ENCODE measurements at regions not wholly inside any gene's neighbourhood (a gene's known extent, or its start where the extent isn't known, plus 50 kb on each side); places are given as distances from the start of the nearest gene placed in this dataset.

GRCh38 chr15:70189826-70190695, 92.3 kb upstream of the TLE3 start:
- no peak overlapping the region for H3K4me2 ChIP-seq (ENCODE audit: low read length)
- ChIA-PET CTCF (no interaction called here), RAD21 (ENCODE audit: low non-redundant PET in 1 of 2, low total read pairs in 2 of 2, uncharacterized antibody in 2 of 2, unreplicated experiment in 2 of 2) (no interaction called here), POLR2A (no interaction called here)
- H4K20me1 ChIP-seq (ENCODE audit: insufficient read depth): no peaks in the 10 kb centered on the region
- no peaks in the 10 kb centered on the region for H3K36me3 ChIP-seq (ENCODE audit: control insufficient read depth in 1 of 2, insufficient read depth in 2 of 2, low read length in 2 of 2)
- no peaks in the 10 kb centered on the region for H3K27me3 ChIP-seq (ENCODE audit: insufficient read depth, low read length)
- H3K9ac ChIP-seq (ENCODE audit: low read length): no peak overlapping the region
- H3K9me2 ChIP-seq (ENCODE audit: insufficient read depth): no peaks in the 10 kb centered on the region
- ATAC-seq: no peak
- H3K9me3 ChIP-seq (ENCODE audit: control insufficient read depth in 1 of 2, insufficient read depth in 1 of 2, low read depth in 1 of 2, low read length in 2 of 2): no peaks in the 10 kb centered on the region
- intact Hi-C loops (cut with micrococcal nuclease): no loop called here
- no peak overlapping the region for H2AFZ ChIP-seq (ENCODE audit: low read depth, low read length, poor library complexity, severe bottlenecking)
- H3K4me1 ChIP-seq (ENCODE audit: control insufficient read depth in 1 of 2, insufficient read depth in 2 of 2, low read length in 2 of 2): no peaks in the 10 kb centered on the region
- no peak overlapping the region for H3K4me3 ChIP-seq (replicated peaks in 1 of 2; ENCODE audit: low read depth in 1 of 2, low read length in 2 of 2)
- no peak overlapping the region for H3K27ac ChIP-seq (ENCODE audit: low read depth, low read length)
- DNase-seq (ENCODE audit: low read depth, low spot score): no peak
- TF ChIP-seq FOSL1 (IDR thresholded peaks at IDR 0.05; ENCODE audit: low read depth): no peak
- TF ChIP-seq, protein P1, sequence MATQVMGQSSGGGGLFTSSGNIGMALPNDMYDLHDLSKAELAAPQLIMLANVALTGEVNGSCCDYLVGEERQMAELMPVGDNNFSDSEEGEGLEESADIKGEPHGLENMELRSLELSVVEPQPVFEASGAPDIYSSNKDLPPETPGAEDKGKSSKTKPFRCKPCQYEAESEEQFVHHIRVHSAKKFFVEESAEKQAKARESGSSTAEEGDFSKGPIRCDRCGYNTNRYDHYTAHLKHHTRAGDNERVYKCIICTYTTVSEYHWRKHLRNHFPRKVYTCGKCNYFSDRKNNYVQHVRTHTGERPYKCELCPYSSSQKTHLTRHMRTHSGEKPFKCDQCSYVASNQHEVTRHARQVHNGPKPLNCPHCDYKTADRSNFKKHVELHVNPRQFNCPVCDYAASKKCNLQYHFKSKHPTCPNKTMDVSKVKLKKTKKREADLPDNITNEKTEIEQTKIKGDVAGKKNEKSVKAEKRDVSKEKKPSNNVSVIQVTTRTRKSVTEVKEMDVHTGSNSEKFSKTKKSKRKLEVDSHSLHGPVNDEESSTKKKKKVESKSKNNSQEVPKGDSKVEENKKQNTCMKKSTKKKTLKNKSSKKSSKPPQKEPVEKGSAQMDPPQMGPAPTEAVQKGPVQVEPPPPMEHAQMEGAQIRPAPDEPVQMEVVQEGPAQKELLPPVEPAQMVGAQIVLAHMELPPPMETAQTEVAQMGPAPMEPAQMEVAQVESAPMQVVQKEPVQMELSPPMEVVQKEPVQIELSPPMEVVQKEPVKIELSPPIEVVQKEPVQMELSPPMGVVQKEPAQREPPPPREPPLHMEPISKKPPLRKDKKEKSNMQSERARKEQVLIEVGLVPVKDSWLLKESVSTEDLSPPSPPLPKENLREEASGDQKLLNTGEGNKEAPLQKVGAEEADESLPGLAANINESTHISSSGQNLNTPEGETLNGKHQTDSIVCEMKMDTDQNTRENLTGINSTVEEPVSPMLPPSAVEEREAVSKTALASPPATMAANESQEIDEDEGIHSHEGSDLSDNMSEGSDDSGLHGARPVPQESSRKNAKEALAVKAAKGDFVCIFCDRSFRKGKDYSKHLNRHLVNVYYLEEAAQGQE (IDR thresholded peaks at IDR 0.05; ENCODE audit: low read depth): no peak
- no TSS peak for BruUV-seq (replicated peaks)
- no peaks in the 10 kb centered on the region for H3K79me2 ChIP-seq (ENCODE audit: insufficient read depth, low read length)

- Histone ChIP-seq H3K9me3 (ENCODE audit: control insufficient read depth in 1 of 2, insufficient read depth in 1 of 2, low read depth in 1 of 2, low read length in 2 of 2) (no peaks in the 10 kb centered on the region), H3K27me3 (ENCODE audit: insufficient read depth, low read length) (no peaks in the 10 kb centered on the region), H3K4me1 (ENCODE audit: control insufficient read depth in 1 of 2, insufficient read depth in 2 of 2, low read length in 2 of 2) (peaks cover 0 to 1% of the 10 kb centered on the region in 2 experiments; a peak in 1 of 4 replicates), H3K27ac (ENCODE audit: low read depth, low read length) (no peak overlapping the region), H3K79me2 (ENCODE audit: insufficient read depth, low read length) (no peaks in the 10 kb centered on the region), H3K36me3 (ENCODE audit: control insufficient read depth in 1 of 2, insufficient read depth in 2 of 2, low read length in 2 of 2) (no peaks in the 10 kb centered on the region), H3K4me2 (ENCODE audit: low read length) (no peak overlapping the region), H3K9me2 (ENCODE audit: insufficient read depth) (no peaks in the 10 kb centered on the region), H4K20me1 (ENCODE audit: insufficient read depth) (no peaks in the 10 kb centered on the region), H3K4me3 (replicated peaks in 1 of 2; ENCODE audit: low read depth in 1 of 2, low read length in 2 of 2) (no peak overlapping the region), H3K9ac (ENCODE audit: low read length) (no peak overlapping the region), H2AFZ (ENCODE audit: low read depth, low read length, poor library complexity, severe bottlenecking) (no peak overlapping the region)
- DNase-seq (ENCODE audit: low read depth, low spot score) (no peak), ATAC-seq (no peak)
- intact Hi-C loops (cut with micrococcal nuclease): no loop called here
- BruUV-seq (replicated peaks): no TSS peak
- POLR2A ChIA-PET: no interaction called here
- CTCF ChIA-PET: interaction anchor here (0.6 kb wide), 1 partner anchor 34 kb away, joined by 3 read pairs; no protein-coding TSS in a partner anchor
- RAD21 ChIA-PET (ENCODE audit: low non-redundant PET in 1 of 2, low total read pairs in 2 of 2, uncharacterized antibody in 2 of 2, unreplicated experiment in 2 of 2): no interaction called here
- TF ChIP-seq EZH2 (IDR thresholded peaks at IDR 0.05) (no peak), CTCF (IDR thresholded peaks at IDR 0.05 in 2 of 3, conservative IDR thresholded peaks at IDR 0.05 in 1 of 3; ENCODE audit: borderline replicate concordance in 1 of 3, insufficient read depth in 1 of 3, low read depth in 2 of 3, low read length in 2 of 3) (no peak), SP1 (IDR thresholded peaks at IDR 0.05; ENCODE audit: low read depth) (no peak), ZNF274 (IDR thresholded peaks at IDR 0.05; ENCODE audit: low read depth, low read length) (no peak), MAX (IDR thresholded peaks at IDR 0.05) (no peak), ELF1 (IDR thresholded peaks at IDR 0.05; ENCODE audit: borderline replicate concordance, low read depth) (no peak), POLR2A (IDR thresholded peaks at IDR 0.05; ENCODE audit: borderline replicate concordance, extremely low read depth, insufficient read depth, insufficient read length) (no peak)
- TF ChIP-seq, protein P1 (IDR thresholded peaks at IDR 0.05; ENCODE audit: low read depth): no peak
Measured at GRCh38 chr15:70188286-70188685, 90.6 kb upstream of the TLE3 start.
